IMR-90 (cell line): ENCODE measurements at regions not wholly inside any gene's neighbourhood (a gene's known extent, or its start where the extent isn't known, plus 50 kb on each side); places are given as distances from the start of the nearest gene placed in this dataset.

Experiments
- ATAC-seq: fragments of 200-7000 bp; cut with Tn5 transposase; 2 replicates; pipeline ENCODE4 v1.9.1; 2020; ENCODE audit warnings: low read depth, mild to moderate bottlenecking, moderate library complexity
- BruUV-seq: library from RNA; stranded (reverse); fragments of 400-500 nt; replicated peaks from 2 replicates; lab custom pipeline; 2021; lab: Mats Ljungman, UMichigan
- CTCF ChIA-PET: fragments of 300-600 bp; formaldehyde crosslinking; extraction: SDS; loops from one replicate; lab custom pipeline; 2021; ENCODE audit warnings: antibody characterized with exemption; lab: Yijun Ruan, JAX
- POLR2A ChIA-PET: fragments of 300-600 bp; sonication (Branson Sonifier 250); formaldehyde crosslinking; loops from one replicate; lab custom pipeline; 2022; ENCODE audit warnings: antibody characterized with exemption; ENCODE audit not compliant: unreplicated experiment; lab: Charles Lee
- DNase-seq: peaks from one replicate; pipeline ENCODE4 v3.0.0; 2013
- H2AFZ ChIP-seq: replicated peaks from 2 replicates; pipeline ENCODE3; 2013; ENCODE audit warnings: low read length, mild to moderate bottlenecking; ENCODE audit not compliant: poor library complexity
- H2AK5ac ChIP-seq: 2 replicates; pipeline ENCODE4 v1.6.1; 2013; ENCODE audit warnings: low read depth, low read length, inconsistent platforms
- H2AK9ac ChIP-seq: replicated peaks from 2 replicates; pipeline ENCODE3; 2013; ENCODE audit warnings: mild to moderate bottlenecking, low read depth, low read length, moderate library complexity; ENCODE audit not compliant: poor library complexity
- H2BK120ac ChIP-seq: 2 replicates; pipeline ENCODE4 v1.6.1; 2013; ENCODE audit warnings: low read depth, low read length, inconsistent platforms
- H2BK15ac ChIP-seq: 3 replicates; pipeline ENCODE4 v1.6.1; 2013; ENCODE audit warnings: low read depth, low read length, inconsistent platforms
- H2BK20ac ChIP-seq: 2 replicates; pipeline ENCODE4 v1.6.1; 2013; ENCODE audit warnings: low read depth, mild to moderate bottlenecking, inconsistent platforms, low read length, moderate library complexity
- H2BK5ac ChIP-seq: 2 replicates; pipeline ENCODE4 v1.6.1; 2013; ENCODE audit warnings: mild to moderate bottlenecking, low read depth, low read length, inconsistent platforms; ENCODE audit not compliant: poor library complexity, severe bottlenecking
- H3K14ac ChIP-seq: replicated peaks from 2 replicates; pipeline ENCODE4 v1.6.1; 2013; ENCODE audit warnings: low read depth, low read length, inconsistent platforms
- H3K18ac ChIP-seq: 2 replicates; pipeline ENCODE4 v1.6.1; 2013; ENCODE audit warnings: low read depth, low read length, control low read depth
- H3K23ac ChIP-seq: 2 replicates; pipeline ENCODE4 v1.6.1; 2013; ENCODE audit warnings: low read depth, low read length, inconsistent platforms
- H3K27ac ChIP-seq: 2 replicates; pipeline ENCODE4 v1.5.1; 2013; ENCODE audit warnings: mild to moderate bottlenecking, control low read depth, low read length; ENCODE audit not compliant: insufficient read depth
- H3K27me3 ChIP-seq: 2 replicates; pipeline ENCODE4 v1.6.1; 2013; ENCODE audit warnings: low read length; ENCODE audit not compliant: control insufficient read depth, insufficient read depth
- H3K36me3 ChIP-seq: 2 replicates; pipeline ENCODE4 v1.6.1; 2013; ENCODE audit warnings: low read length, mixed read lengths; ENCODE audit not compliant: control insufficient read depth, insufficient read depth
- H3K4ac ChIP-seq: 2 replicates; pipeline ENCODE4 v1.6.1; 2013; ENCODE audit warnings: low read depth, low read length, inconsistent platforms
- H3K4me1 ChIP-seq: 2 replicates; pipeline ENCODE4 v1.6.1; 2013; ENCODE audit warnings: low read length, mixed read lengths; ENCODE audit not compliant: control insufficient read depth, insufficient read depth
- H3K4me2 ChIP-seq: 2 replicates; pipeline ENCODE4 v1.6.1; 2013; ENCODE audit warnings: low read depth, mild to moderate bottlenecking, control low read depth, low read length, moderate library complexity
- H3K4me3 ChIP-seq: 2 replicates; pipeline ENCODE4 v1.5.1; 2013; ENCODE audit warnings: low read depth, mild to moderate bottlenecking, control low read depth, low read length, moderate library complexity; ENCODE audit not compliant: insufficient read depth
- H3K56ac ChIP-seq: 2 replicates; pipeline ENCODE4 v1.6.1; 2013; ENCODE audit warnings: low read length, inconsistent platforms; ENCODE audit not compliant: insufficient read depth; ENCODE audit errors: extremely low read depth
- H3K79me1 ChIP-seq, 2 experiments: 2 replicates each; pipeline ENCODE4 v1.6.1; 2013; ENCODE audit warnings: low read length in 2 of 2, inconsistent platforms in 1 of 2, low read depth in 1 of 2
- H3K9ac ChIP-seq: 2 replicates; pipeline ENCODE4 v1.6.1; 2013; ENCODE audit warnings: low read depth, low read length, control low read depth
- H3K9me1 ChIP-seq: 2 replicates; pipeline ENCODE4 v1.6.1; 2013; ENCODE audit warnings: low read length, inconsistent platforms; ENCODE audit not compliant: insufficient read depth
- H3K9me3 ChIP-seq: 2 replicates; pipeline ENCODE4 v1.6.1; 2013; ENCODE audit warnings: low read length; ENCODE audit not compliant: control insufficient read depth, insufficient read depth
- H4K20me1 ChIP-seq: 2 replicates; pipeline ENCODE4 v1.6.1; 2013; ENCODE audit warnings: low read length, inconsistent platforms; ENCODE audit not compliant: insufficient read depth
- H4K5ac ChIP-seq: 2 replicates; pipeline ENCODE4 v1.6.1; 2013; ENCODE audit warnings: mild to moderate bottlenecking, low read depth, low read length, control low read depth
- H4K8ac ChIP-seq, 2 experiments: 2 replicates each; pipeline ENCODE4 v1.6.1; 2013; ENCODE audit warnings: low read depth in 2 of 2, low read length in 2 of 2, control low read depth in 1 of 2, inconsistent platforms in 1 of 2
- H4K91ac ChIP-seq: 2 replicates; pipeline ENCODE4 v1.6.1; 2013; ENCODE audit warnings: low read depth, low read length, inconsistent platforms; ENCODE audit not compliant: insufficient read depth
- BHLHE40 ChIP-seq: fragments of 150-350 bp; IDR thresholded peaks from 2 replicates; pipeline ENCODE4 v1.6.1; 2016; ENCODE audit warnings: mild to moderate bottlenecking, low read depth, low read length
- POLR2A ChIP-seq: IDR thresholded peaks from 2 replicates; pipeline ENCODE4 v1.6.1; 2012; ENCODE audit warnings: mild to moderate bottlenecking, low read depth, low read length
- dilution Hi-C: fragments of 300-500 bp; cut with HindIII; formaldehyde crosslinking; loops from one replicate; pipeline ENCODE4 v1.14.3; 2018; ENCODE audit warnings: low sequenced_read_pairs; ENCODE audit not compliant: unreplicated experiment
- in situ Hi-C: fragments of 300-500 bp; cut with MboI; formaldehyde crosslinking; loops from 3 replicates; pipeline ENCODE4 v1.14.3; 2019; ENCODE audit warnings: low sequenced_read_pairs, inconsistent platforms, mixed read lengths
- intact Hi-C: fragments of 100-400 bp; cut with micrococcal nuclease; formaldehyde crosslinking; loops from 2 replicates; pipeline ENCODE4 v1.10.0; 2022

- H3K9me3 ChIP-seq: no peaks in the 10 kb centered on the region
- H2AK5ac ChIP-seq: no peak overlapping the region
- no peak overlapping the region for H4K91ac ChIP-seq
- H3K9ac ChIP-seq: no peak overlapping the region
- CTCF ChIA-PET: no interaction called here
- H2AK9ac ChIP-seq: no peak overlapping the region
- no peak overlapping the region for H2BK5ac ChIP-seq
- no peaks in the 10 kb centered on the region for H3K27me3 ChIP-seq
- H3K9me1 ChIP-seq: no peaks in the 10 kb centered on the region
- intact Hi-C loops: no loop called here
- H3K56ac ChIP-seq: no peak overlapping the region
- no peak overlapping the region for H3K27ac ChIP-seq
- H4K5ac ChIP-seq: no peak overlapping the region
- no peak overlapping the region for H3K4me3 ChIP-seq
- no peak overlapping the region for H3K23ac ChIP-seq
- H3K4me2 ChIP-seq: no peak overlapping the region
- no peaks in the 10 kb centered on the region for H4K20me1 ChIP-seq
- no peak overlapping the region for H2BK20ac ChIP-seq
- H2BK15ac ChIP-seq: no peak overlapping the region
- ATAC-seq (no peak), DNase-seq (no peak)
- H3K14ac ChIP-seq: no peak overlapping the region
- H3K18ac ChIP-seq: no peak overlapping the region
- POLR2A ChIA-PET: no interaction called here
- H2AFZ ChIP-seq: no peak overlapping the region
- no peak overlapping the region for H4K8ac ChIP-seq
- no peaks in the 10 kb centered on the region for H3K79me1 ChIP-seq
- BruUV-seq: no TSS peak
- TF ChIP-seq BHLHE40: no peak
- no peak for TF ChIP-seq POLR2A
- H3K4me1 ChIP-seq: no peaks in the 10 kb centered on the region
- H2BK120ac ChIP-seq: no peak overlapping the region
- dilution Hi-C loops: no loop called here
- no peak overlapping the region for H3K4ac ChIP-seq
- in situ Hi-C loops: no loop called here
- H3K36me3 ChIP-seq: no peaks in the 10 kb centered on the region
Measured at GRCh38 chr10:65751218-65751617, 1174.6 kb upstream of the LRRTM3 start.
